ENCODE measurements at regions not wholly inside any gene's neighbourhood (a gene's known extent, or its start where the extent isn't known, plus 50 kb on each side); places are given as distances from the start of the nearest gene placed in this dataset.

- WGBS (ENCODE audit: low lambda C conversion rate), result 20% methylated on average over 2 of the region's 2 CpGs
- Histone ChIP-seq H3K36me3 (replicated peaks in 1 of 2; ENCODE audit: control insufficient read depth in 1 of 2, insufficient read depth in 2 of 2, low read length in 2 of 2) (no peaks in the 10 kb centered on the region), H3K4me1 (ENCODE audit: insufficient read depth, low read length) (peaks cover 16% of the 10 kb centered on the region), H3K79me2 (ENCODE audit: insufficient read depth, low read length) (no peaks in the 10 kb centered on the region), H3K9ac (ENCODE audit: insufficient read depth, low read depth, low read length) (no peak overlapping the region), H3K4me2 (ENCODE audit: low read depth, low read length) (no peak overlapping the region), H3K27ac (ENCODE audit: extremely low read length, insufficient read depth, low read length) (no peak overlapping the region), H3K4me3 (replicated peaks in 1 of 3; ENCODE audit: insufficient read depth in 1 of 3, low read depth in 2 of 3, low read length in 3 of 3) (no peak overlapping the region), H3K27me3 (ENCODE audit: control insufficient read depth in 1 of 2, insufficient read depth in 2 of 2, low read length in 2 of 2) (no peaks in the 10 kb centered on the region), H3K9me3 (ENCODE audit: low read length) (peaks cover 26% of the 10 kb centered on the region), H2AFZ (ENCODE audit: low read length) (no peak overlapping the region), H4K20me1 (ENCODE audit: insufficient read depth, low read length) (no peaks in the 10 kb centered on the region)
- no TSS peak for BruUV-seq (replicated peaks)
- FAIRE-seq, result no peak
- in situ Hi-C loops (cut with HindIII; ENCODE audit: extremely low pct_ligation_motif_present, low pct_unique_long_range_greater_than_20kb) (no loop called here), intact Hi-C loops (cut with micrococcal nuclease; ENCODE audit: unreplicated experiment) (no loop called here)
- CTCF ChIA-PET (ENCODE audit: low intra/inter-chr PET ratio, low total read pairs), result no interaction called here
- TF ChIP-seq MTA1 (CRISPR knock-in tag; IDR thresholded peaks at IDR 0.05; ENCODE audit: borderline replicate concordance) (no peak), JARID2 (CRISPR knock-in tag; IDR thresholded peaks at IDR 0.05; ENCODE audit: insufficient replicate concordance) (no peak), ZKSCAN5 (CRISPR knock-in tag; IDR thresholded peaks at IDR 0.05) (no peak), PAF1 (CRISPR knock-in tag; IDR thresholded peaks at IDR 0.05) (no peak), KMT2A (CRISPR knock-in tag; IDR thresholded peaks at IDR 0.05) (no peak), ZMAT3 (CRISPR knock-in tag; conservative IDR thresholded peaks at IDR 0.05) (no peak), ZNF136 (CRISPR knock-in tag; IDR thresholded peaks at IDR 0.05; ENCODE audit: low read depth) (no peak), NBN (conservative IDR thresholded peaks at IDR 0.05) (no peak)
- TF ChIP-seq, protein P1, sequence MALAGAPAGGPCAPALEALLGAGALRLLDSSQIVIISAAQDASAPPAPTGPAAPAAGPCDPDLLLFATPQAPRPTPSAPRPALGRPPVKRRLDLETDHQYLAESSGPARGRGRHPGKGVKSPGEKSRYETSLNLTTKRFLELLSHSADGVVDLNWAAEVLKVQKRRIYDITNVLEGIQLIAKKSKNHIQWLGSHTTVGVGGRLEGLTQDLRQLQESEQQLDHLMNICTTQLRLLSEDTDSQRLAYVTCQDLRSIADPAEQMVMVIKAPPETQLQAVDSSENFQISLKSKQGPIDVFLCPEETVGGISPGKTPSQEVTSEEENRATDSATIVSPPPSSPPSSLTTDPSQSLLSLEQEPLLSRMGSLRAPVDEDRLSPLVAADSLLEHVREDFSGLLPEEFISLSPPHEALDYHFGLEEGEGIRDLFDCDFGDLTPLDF (CRISPR knock-in tag; IDR thresholded peaks at IDR 0.05), result no peak
- TF ChIP-seq, protein P2, sequence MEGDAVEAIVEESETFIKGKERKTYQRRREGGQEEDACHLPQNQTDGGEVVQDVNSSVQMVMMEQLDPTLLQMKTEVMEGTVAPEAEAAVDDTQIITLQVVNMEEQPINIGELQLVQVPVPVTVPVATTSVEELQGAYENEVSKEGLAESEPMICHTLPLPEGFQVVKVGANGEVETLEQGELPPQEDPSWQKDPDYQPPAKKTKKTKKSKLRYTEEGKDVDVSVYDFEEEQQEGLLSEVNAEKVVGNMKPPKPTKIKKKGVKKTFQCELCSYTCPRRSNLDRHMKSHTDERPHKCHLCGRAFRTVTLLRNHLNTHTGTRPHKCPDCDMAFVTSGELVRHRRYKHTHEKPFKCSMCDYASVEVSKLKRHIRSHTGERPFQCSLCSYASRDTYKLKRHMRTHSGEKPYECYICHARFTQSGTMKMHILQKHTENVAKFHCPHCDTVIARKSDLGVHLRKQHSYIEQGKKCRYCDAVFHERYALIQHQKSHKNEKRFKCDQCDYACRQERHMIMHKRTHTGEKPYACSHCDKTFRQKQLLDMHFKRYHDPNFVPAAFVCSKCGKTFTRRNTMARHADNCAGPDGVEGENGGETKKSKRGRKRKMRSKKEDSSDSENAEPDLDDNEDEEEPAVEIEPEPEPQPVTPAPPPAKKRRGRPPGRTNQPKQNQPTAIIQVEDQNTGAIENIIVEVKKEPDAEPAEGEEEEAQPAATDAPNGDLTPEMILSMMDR (CRISPR knock-in tag; IDR thresholded peaks at IDR 0.05), result no peak
- no peak for DNase-seq (ENCODE audit: low spot score)
- no peak for ATAC-seq
- POLR2A ChIA-PET, result no interaction called here
Measured at GRCh38 chr7:17396692-17397091, 98.2 kb downstream of the AHR start.

All from HepG2 (cell line).